Vagina (tissue), 2 donors: ENCODE measurements at regions not wholly inside any gene's neighbourhood (a gene's known extent, or its start where the extent isn't known, plus 50 kb on each side); places are given as distances from the start of the nearest gene placed in this dataset.
"Not testable (repeated sequence)": the region's sequence is repeated elsewhere in the genome, so short reads cannot be mapped to it uniquely, and the experiment has no call there.

ENCODE experiments used
- DNase-seq, 2 donors: peaks; one replicate each; pipeline ENCODE4 v3.0.0-alpha.2; 2017; ENCODE audit errors: extremely low spot score in 2 of 2
- H3K27ac ChIP-seq: fragments of 200-600 bp; sonication (generic); one replicate; pipeline ENCODE4 v1.5.1; 2019
- H3K27me3 ChIP-seq: fragments of 200-600 bp; sonication (generic); one replicate; pipeline ENCODE4 v1.5.1; 2019
- H3K36me3 ChIP-seq, 2 donors: fragments of 200-600 bp; sonication (generic); one replicate each; pipeline ENCODE4 v1.5.1; 2017 to 2019
- H3K4me1 ChIP-seq: fragments of 200-600 bp; sonication (generic); one replicate; pipeline ENCODE4 v1.5.1; 2019
- H3K4me3 ChIP-seq, 2 donors: fragments of 200-600 bp; sonication (generic); 1 replicate in 1 of 2; 2 replicates in 1 of 2; pipeline ENCODE4 v1.5.1; 2016 to 2019
- H3K9me3 ChIP-seq: fragments of 200-600 bp; sonication (generic); one replicate; pipeline ENCODE4 v1.5.1; 2019
- CTCF ChIP-seq, 3 experiments: fragments of 450-650 bp in 2 of 3; fragments of 200-600 bp in 1 of 3; sonication (generic) in 1 of 3; IDR thresholded peaks; one replicate each; pipeline ENCODE4 v1.5.1; 2017 to 2019; ENCODE audit warnings: antibody characterized with exemption in 3 of 3, mild to moderate bottlenecking in 2 of 3, moderate library complexity in 2 of 3
- POLR2A ChIP-seq, 2 donors: fragments of 450-650 bp; IDR thresholded peaks; one replicate each; pipeline ENCODE4 v1.6.1; 2017; ENCODE audit warnings: antibody characterized with exemption in 2 of 2, mild to moderate bottlenecking in 2 of 2, moderate library complexity in 2 of 2
- POLR2AphosphoS5 ChIP-seq, 2 donors: sonication (generic); formaldehyde crosslinking; IDR thresholded peaks; one replicate each; pipeline ENCODE4 v1.9.0; 2017; ENCODE audit warnings: antibody characterized with exemption in 2 of 2, mild to moderate bottlenecking in 2 of 2, low read depth in 1 of 2; ENCODE audit not compliant: insufficient read depth in 1 of 2
- intact Hi-C: fragments of 100-400 bp; cut with DNase I; formaldehyde crosslinking; loops from one replicate; pipeline ENCODE4 v1.15.1; 2023

GRCh38 chr3:153631664-153632063 is 469.6 kb downstream of the RAP2B start:
- H3K36me3 ChIP-seq, result no peaks in the 10 kb centered on the region
- intact Hi-C loops, result no loop called here
- no peak overlapping the region for H3K4me3 ChIP-seq
- H3K4me1 ChIP-seq, result no peaks in the 10 kb centered on the region
- H3K27me3 ChIP-seq, result no peaks in the 10 kb centered on the region
- no peak for DNase-seq
- H3K27ac ChIP-seq, result no peak overlapping the region
- H3K9me3 ChIP-seq, result no peaks in the 10 kb centered on the region
- no peak for TF ChIP-seq POLR2A (IDR thresholded peaks at IDR 0.05)
- TF ChIP-seq POLR2AphosphoS5 (IDR thresholded peaks at IDR 0.05; ENCODE audit: insufficient read depth in 1 of 2, low read depth in 1 of 2), result no peak
- TF ChIP-seq CTCF (IDR thresholded peaks at IDR 0.05), result no peak

GRCh38 chr3:153633407-153633806 is 471.4 kb downstream of the RAP2B start:
- H3K36me3 ChIP-seq, result no peaks in the 10 kb centered on the region
- H3K4me3 ChIP-seq, result no peak overlapping the region
- no peak for TF ChIP-seq POLR2A (IDR thresholded peaks at IDR 0.05)
- TF ChIP-seq CTCF (IDR thresholded peaks at IDR 0.05), result no peak
- TF ChIP-seq POLR2AphosphoS5 (IDR thresholded peaks at IDR 0.05; ENCODE audit: insufficient read depth in 1 of 2, low read depth in 1 of 2), result no peak
- intact Hi-C loops, result no loop called here
- no peak overlapping the region for H3K27ac ChIP-seq
- H3K27me3 ChIP-seq, result no peaks in the 10 kb centered on the region
- H3K4me1 ChIP-seq, result no peaks in the 10 kb centered on the region
- H3K9me3 ChIP-seq, result no peaks in the 10 kb centered on the region
- DNase-seq, result no peak

GRCh38 chr3:153634683-153635082 is 472.7 kb downstream of the RAP2B start:
- H3K27me3 ChIP-seq, result no peaks in the 10 kb centered on the region
- no peaks in the 10 kb centered on the region for H3K4me1 ChIP-seq
- H3K4me3 ChIP-seq, result no peak overlapping the region
- H3K36me3 ChIP-seq, result no peaks in the 10 kb centered on the region
- DNase-seq, result no peak
- no peaks in the 10 kb centered on the region for H3K9me3 ChIP-seq
- TF ChIP-seq POLR2A (IDR thresholded peaks at IDR 0.05), result no peak
- no peak for TF ChIP-seq CTCF (IDR thresholded peaks at IDR 0.05)
- no peak for TF ChIP-seq POLR2AphosphoS5 (IDR thresholded peaks at IDR 0.05; ENCODE audit: insufficient read depth in 1 of 2, low read depth in 1 of 2)
- no peak overlapping the region for H3K27ac ChIP-seq
- intact Hi-C loops, result no loop called here

DNA sequence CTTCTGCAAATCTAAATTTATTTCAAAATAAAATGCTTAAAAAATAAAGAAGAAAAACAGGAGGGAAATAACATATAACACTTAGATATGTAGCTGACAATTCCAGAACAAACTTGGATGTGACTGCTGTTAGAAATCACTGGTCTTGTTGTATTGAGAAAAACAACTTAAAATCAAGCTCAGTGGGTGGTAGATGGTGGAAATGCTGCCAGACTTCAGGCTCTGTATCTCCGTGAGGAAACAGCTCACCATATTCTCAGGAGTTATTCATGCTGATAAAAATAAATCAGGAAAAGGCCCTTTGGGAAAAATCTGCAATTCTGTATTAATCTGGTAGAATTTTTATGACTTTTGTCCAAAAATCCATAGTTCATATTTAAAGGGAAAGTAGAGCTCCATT is 477.6 kb downstream of the RAP2B start:
- intact Hi-C loops, result no loop called here
- Histone ChIP-seq H3K4me1 (no peaks in the 10 kb centered on the region), H3K4me3 (no peak overlapping the region), H3K9me3 (no peaks in the 10 kb centered on the region), H3K27me3 (no peaks in the 10 kb centered on the region), H3K36me3 (no peaks in the 10 kb centered on the region), H3K27ac (no peak overlapping the region)
- no peak for TF ChIP-seq POLR2AphosphoS5 (IDR thresholded peaks at IDR 0.05; ENCODE audit: insufficient read depth in 1 of 2, low read depth in 1 of 2)
- no peak for TF ChIP-seq POLR2A (IDR thresholded peaks at IDR 0.05)
- no peak for TF ChIP-seq CTCF (IDR thresholded peaks at IDR 0.05)
- no peak for DNase-seq

DNA sequence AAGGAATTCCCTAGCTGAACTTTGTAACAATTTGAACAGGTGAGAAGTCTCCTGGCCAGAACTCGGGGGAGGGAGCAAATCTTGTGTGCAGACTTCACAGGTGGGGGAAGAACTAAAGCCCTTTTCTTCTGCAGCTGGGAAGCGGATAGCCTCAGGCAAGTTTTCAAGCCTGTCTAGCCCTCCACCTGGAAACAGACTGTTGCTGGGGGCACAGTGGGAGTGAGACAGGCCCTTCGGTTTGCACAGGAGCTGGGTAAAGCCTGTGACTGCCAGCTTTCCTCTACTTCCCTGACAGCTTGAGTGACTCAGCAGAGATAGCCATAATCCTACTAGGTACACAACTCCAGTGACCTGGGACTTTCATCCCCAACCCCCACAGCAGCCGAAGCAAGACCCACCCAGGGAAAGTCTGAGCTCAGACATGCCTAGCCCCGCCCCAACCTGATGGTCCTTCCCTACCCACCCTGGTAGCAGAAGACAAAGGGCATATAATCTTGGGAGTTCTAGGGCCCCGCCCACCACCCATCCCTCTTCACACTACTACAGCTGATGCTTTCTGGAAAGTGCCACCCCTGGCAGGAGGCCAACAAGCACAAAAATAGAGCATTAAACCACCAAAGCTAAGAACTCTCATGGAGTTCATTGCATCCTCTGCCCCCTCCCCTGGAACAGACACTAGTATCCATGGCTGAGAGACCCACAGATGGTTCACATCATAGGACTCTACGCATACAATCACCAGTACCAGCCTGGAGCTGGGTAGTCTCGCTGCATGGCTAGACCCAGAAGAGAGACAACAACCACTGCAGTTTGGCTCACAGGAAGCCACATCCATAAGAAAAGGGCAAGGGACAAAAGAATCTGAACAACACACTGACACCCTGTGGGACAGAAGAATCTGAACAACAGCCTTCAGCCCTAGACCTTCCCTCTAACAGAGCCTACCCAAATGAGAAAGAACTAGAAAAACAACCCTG is 479.0 kb downstream of the RAP2B start:
- H3K9me3 ChIP-seq, result no peaks in the 10 kb centered on the region
- no peak overlapping the region for H3K4me3 ChIP-seq
- H3K27ac ChIP-seq, result no peak overlapping the region
- intact Hi-C loops, result no loop called here
- TF ChIP-seq POLR2A (IDR thresholded peaks at IDR 0.05) (no peak), POLR2AphosphoS5 (IDR thresholded peaks at IDR 0.05; ENCODE audit: insufficient read depth in 1 of 2, low read depth in 1 of 2) (no peak), CTCF (IDR thresholded peaks at IDR 0.05) (no peak)
- DNase-seq, result no peak
- H3K27me3 ChIP-seq, result no peaks in the 10 kb centered on the region
- H3K36me3 ChIP-seq, result no peaks in the 10 kb centered on the region
- no peaks in the 10 kb centered on the region for H3K4me1 ChIP-seq

- H3K27me3 ChIP-seq, H3K9me3 ChIP-seq, H3K36me3 ChIP-seq, intact Hi-C loops, DNase-seq, H3K4me3 ChIP-seq, H3K27ac ChIP-seq, H3K4me1 ChIP-seq: not testable (repeated sequence)
Observed at GRCh38 chr3:153642576-153642975, 478.6 kb upstream of the ARHGEF26 start.

DNA sequence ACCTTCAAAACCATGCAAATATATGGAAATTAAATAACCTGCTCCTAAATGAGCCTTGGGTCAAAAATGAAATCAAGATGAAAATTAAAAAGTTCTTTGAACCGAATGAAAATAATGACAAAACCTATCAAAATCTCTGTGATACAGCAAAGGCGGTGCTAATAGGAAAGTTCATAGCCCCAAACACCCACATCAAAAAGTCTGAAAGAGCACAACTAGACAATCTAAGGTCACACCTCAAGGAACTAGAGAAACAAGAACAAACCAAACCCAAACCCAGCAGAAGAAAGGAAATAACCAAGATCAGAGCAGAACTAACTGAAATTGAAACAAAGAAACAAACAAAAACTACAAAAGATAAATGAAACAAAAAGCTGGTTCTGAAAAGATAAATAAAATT is 477.7 kb upstream of the ARHGEF26 start:
- H3K4me3 ChIP-seq, H3K27me3 ChIP-seq, H3K4me1 ChIP-seq, H3K36me3 ChIP-seq, H3K27ac ChIP-seq, intact Hi-C loops, DNase-seq, H3K9me3 ChIP-seq: not testable (repeated sequence)
